ENCODE measurements at regions not wholly inside any gene's neighbourhood (a gene's known extent, or its start where the extent isn't known, plus 50 kb on each side); places are given as distances from the start of the nearest gene placed in this dataset.

DNA sequence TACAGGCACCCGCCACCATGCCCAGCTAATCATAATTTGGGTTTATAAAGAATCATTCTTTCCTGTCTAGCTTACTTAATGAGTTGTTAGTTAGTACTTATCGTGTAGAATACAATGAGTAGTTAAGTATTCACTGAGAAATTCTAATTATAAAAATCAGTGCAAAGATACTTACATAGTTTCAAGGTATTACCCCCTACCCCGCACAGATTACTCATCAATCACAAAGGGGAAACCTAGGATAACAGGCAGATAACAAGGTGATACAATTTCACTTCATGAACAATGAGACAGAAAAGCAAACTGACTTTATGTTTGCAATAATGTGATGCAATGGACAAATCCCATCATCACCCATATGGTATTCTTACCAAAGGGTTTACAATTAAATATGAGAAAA lies 109.6 kb downstream of the FAM174A start:
- TF ChIP-seq POLR2A (IDR thresholded peaks at IDR 0.05; ENCODE audit: low read length), result no peak
- no peak for TF ChIP-seq GATA1 (IDR thresholded peaks at IDR 0.05; ENCODE audit: low read depth, low read length)

All from erythroblast (primary cell).